GM12892 (cell line): ENCODE measurements at regions not wholly inside any gene's neighbourhood (a gene's known extent, or its start where the extent isn't known, plus 50 kb on each side); places are given as distances from the start of the nearest gene placed in this dataset.

Experiments
- POLR2A ChIP-seq: IDR thresholded peaks from 2 replicates; pipeline ENCODE4 v1.6.1; 2011; ENCODE audit warnings: low read depth, low read length, control low read depth
- POLR2AphosphoS5 ChIP-seq: IDR thresholded peaks from 2 replicates; pipeline ENCODE4 v1.6.1; 2011; ENCODE audit warnings: low read depth, low read length, control low read depth
- TAF1 ChIP-seq: IDR thresholded peaks from 2 replicates; pipeline ENCODE4 v1.6.1; 2011; ENCODE audit warnings: low read depth, mild to moderate bottlenecking, control low read depth, low read length, borderline replicate concordance

- no peak for TF ChIP-seq POLR2AphosphoS5
- no peak for TF ChIP-seq POLR2A
- no peak for TF ChIP-seq TAF1
Observed at GRCh38 chr10:124198125-124198501, 104.7 kb upstream of the CHST15 start.
